Stimulated activated CD4-positive, alpha-beta T cell treated with anti-CD3 and anti-CD28 coated beads, Interleukin-2, amount 100 ng/mL, for 24 hours (primary cell): ENCODE measurements at regions not wholly inside any gene's neighbourhood (a gene's known extent, or its start where the extent isn't known, plus 50 kb on each side); places are given as distances from the start of the nearest gene placed in this dataset.

Experiments used
- DNase-seq, 2 donors: peaks; one replicate each; pipeline ENCODE4 v3.0.0-alpha.2; 2020

- DNase-seq, result no peak
These were observed 71.0 kb downstream of the TMPRSS5 start for GRCh38 chr11:113634940-113635575.

- DNase-seq, result no peak
These were observed 73.1 kb downstream of the TMPRSS5 start for GRCh38 chr11:113632981-113633380.

- DNase-seq, result no peak
These were observed 76.5 kb downstream of the TMPRSS5 start for GRCh38 chr11:113629562-113629961.

GRCh38 chr11:113628912-113629311, 77.2 kb downstream of the TMPRSS5 start:
- DNase-seq, result no peak

- no peak for DNase-seq
These were observed 78.2 kb downstream of the TMPRSS5 start for GRCh38 chr11:113627946-113628345.

GRCh38 chr11:113627297-113627696, 78.8 kb downstream of the TMPRSS5 start:
- DNase-seq, result no peak

GRCh38 chr11:113626736-113627135, 79.4 kb downstream of the TMPRSS5 start:
- no peak for DNase-seq

GRCh38 chr11:113623114-113623513, 83.0 kb downstream of the TMPRSS5 start:
- DNase-seq, result no peak

- no peak for DNase-seq
These were observed 87.7 kb downstream of the TMPRSS5 start for GRCh38 chr11:113618360-113618759.

GRCh38 chr11:113615773-113616172, 90.3 kb downstream of the TMPRSS5 start:
- no peak for DNase-seq

- DNase-seq, result no peak
These were observed 91.0 kb downstream of the TMPRSS5 start for GRCh38 chr11:113615098-113615497.

GRCh38 chr11:113614097-113614496, 92.0 kb downstream of the TMPRSS5 start:
- no peak for DNase-seq

- no peak for DNase-seq
These were observed 92.5 kb downstream of the TMPRSS5 start for GRCh38 chr11:113613619-113614018.

- no peak for DNase-seq
These were observed 101.9 kb downstream of the TMPRSS5 start for GRCh38 chr11:113604186-113604585.

- no peak for DNase-seq
These were observed 102.6 kb downstream of the TMPRSS5 start for GRCh38 chr11:113603277-113604059.

GRCh38 chr11:113602483-113602882, 103.6 kb downstream of the TMPRSS5 start:
- no peak for DNase-seq

GRCh38 chr11:113596658-113597057, 109.5 kb downstream of the TMPRSS5 start:
- DNase-seq, result no peak

GRCh38 chr11:113595810-113596594, 110.1 kb downstream of the TMPRSS5 start:
- no peak for DNase-seq

- peak in 1 of 2 donors; percentile 1 for DNase-seq
These were observed 112.3 kb downstream of the TMPRSS5 start for GRCh38 chr11:113593698-113594308.

GRCh38 chr11:113591117-113591516, 115.0 kb downstream of the TMPRSS5 start:
- no peak for DNase-seq

GRCh38 chr11:113587308-113587739, 112.1 kb upstream of the DRD2 start:
- DNase-seq, result peak in 1 of 2 donors; percentile 36

GRCh38 chr11:113584371-113584770, 109.2 kb upstream of the DRD2 start:
- DNase-seq, result no peak

- DNase-seq, result no peak
These were observed 106.5 kb upstream of the DRD2 start for GRCh38 chr11:113581713-113582112.
